ENCODE measurements at regions not wholly inside any gene's neighbourhood (a gene's known extent, or its start where the extent isn't known, plus 50 kb on each side); places are given as distances from the start of the nearest gene placed in this dataset.

DNA sequence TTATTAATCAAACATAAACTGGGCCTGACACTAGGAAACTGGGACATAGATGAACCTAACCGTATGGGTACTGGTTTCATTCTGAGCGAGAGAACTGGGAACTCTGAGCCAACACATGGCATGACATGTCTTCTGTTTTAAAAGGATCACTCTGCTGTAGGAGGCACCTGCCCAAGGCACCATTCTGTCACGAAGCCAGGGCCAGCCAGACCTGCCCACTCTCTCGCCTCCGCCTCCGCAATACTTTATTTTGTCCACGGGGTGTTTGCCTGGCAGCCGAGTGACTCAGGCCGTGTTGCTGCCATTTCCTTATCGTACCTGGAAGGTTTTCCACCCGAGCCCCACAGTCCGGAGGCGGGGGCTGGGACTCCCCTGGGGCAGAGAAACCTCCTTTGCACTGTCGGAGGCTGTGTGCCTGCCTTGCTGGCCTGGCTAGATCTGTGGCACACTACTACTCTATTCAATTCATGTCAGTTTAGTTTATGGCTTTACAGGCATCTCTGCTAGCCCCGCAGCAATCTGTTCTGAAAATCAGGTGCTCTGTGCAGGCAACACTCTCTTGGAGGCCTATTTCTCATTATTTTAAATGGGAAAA lies 120.4 kb upstream of the ACKR3 start:
- H3K27me3 ChIP-seq (replicated peaks in 1 of 2; ENCODE audit: control insufficient read depth in 2 of 2, insufficient read depth in 2 of 2, low read length in 1 of 2) = peaks cover 0 to 2% of the 10 kb centered on the region in 2 experiments; a peak in 2 of 4 replicates
- no peak overlapping the region for H2AFZ ChIP-seq (ENCODE audit: control insufficient read depth, low read depth, low read length)
- no peaks in the 10 kb centered on the region for H3K9me3 ChIP-seq (replicated peaks; ENCODE audit: control insufficient read depth, insufficient read depth, low read length)
- ChIA-PET POLR2A (no interaction called here), SMC1A (ENCODE audit: uncharacterized antibody, unreplicated experiment) (no interaction called here), RAD21 (ENCODE audit: unreplicated experiment) (no interaction called here), CTCF (no interaction called here)
- no peak for ATAC-seq
- no TSS peak for BruUV-seq (replicated peaks)
- H3K79me2 ChIP-seq (ENCODE audit: control insufficient read depth, insufficient read depth, low read length) = no peaks in the 10 kb centered on the region
- no peak overlapping the region for H3K4me2 ChIP-seq (ENCODE audit: control insufficient read depth, insufficient read depth)
- H3K36me3 ChIP-seq (ENCODE audit: control insufficient read depth in 2 of 2, insufficient read depth in 2 of 2, low read length in 1 of 2) = no peaks in the 10 kb centered on the region
- no peak for DNase-seq (ENCODE audit: low read depth, low spot score)
- in situ Hi-C loops (cut with MboI) = no loop called here
- FAIRE-seq = no peak
- intact Hi-C loops (cut with micrococcal nuclease; ENCODE audit: unreplicated experiment) = no loop called here
- H3K4me1 ChIP-seq (ENCODE audit: control insufficient read depth, insufficient read depth, low read length) = no peaks in the 10 kb centered on the region
- no peak overlapping the region for H3K27ac ChIP-seq (ENCODE audit: control insufficient read depth, insufficient read depth)
- H4K20me1 ChIP-seq (ENCODE audit: control insufficient read depth, insufficient read depth) = no peaks in the 10 kb centered on the region
- H3K4me3 ChIP-seq = no peak overlapping the region
- H3K9ac ChIP-seq (ENCODE audit: control insufficient read depth, insufficient read depth, low read length) = no peak overlapping the region
- 32% methylated on average over 15 of the region's 15 CpGs for WGBS (ENCODE audit: insufficient coverage, insufficient replicate concordance, low lambda C conversion rate, missing lambda C conversion rate)
- TF ChIP-seq, protein P1, sequence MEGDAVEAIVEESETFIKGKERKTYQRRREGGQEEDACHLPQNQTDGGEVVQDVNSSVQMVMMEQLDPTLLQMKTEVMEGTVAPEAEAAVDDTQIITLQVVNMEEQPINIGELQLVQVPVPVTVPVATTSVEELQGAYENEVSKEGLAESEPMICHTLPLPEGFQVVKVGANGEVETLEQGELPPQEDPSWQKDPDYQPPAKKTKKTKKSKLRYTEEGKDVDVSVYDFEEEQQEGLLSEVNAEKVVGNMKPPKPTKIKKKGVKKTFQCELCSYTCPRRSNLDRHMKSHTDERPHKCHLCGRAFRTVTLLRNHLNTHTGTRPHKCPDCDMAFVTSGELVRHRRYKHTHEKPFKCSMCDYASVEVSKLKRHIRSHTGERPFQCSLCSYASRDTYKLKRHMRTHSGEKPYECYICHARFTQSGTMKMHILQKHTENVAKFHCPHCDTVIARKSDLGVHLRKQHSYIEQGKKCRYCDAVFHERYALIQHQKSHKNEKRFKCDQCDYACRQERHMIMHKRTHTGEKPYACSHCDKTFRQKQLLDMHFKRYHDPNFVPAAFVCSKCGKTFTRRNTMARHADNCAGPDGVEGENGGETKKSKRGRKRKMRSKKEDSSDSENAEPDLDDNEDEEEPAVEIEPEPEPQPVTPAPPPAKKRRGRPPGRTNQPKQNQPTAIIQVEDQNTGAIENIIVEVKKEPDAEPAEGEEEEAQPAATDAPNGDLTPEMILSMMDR (IDR thresholded peaks at IDR 0.05 in 2 of 3, conservative IDR thresholded peaks at IDR 0.05 in 1 of 3; ENCODE audit: control insufficient read depth in 2 of 3, extremely low read depth in 1 of 3, insufficient read depth in 1 of 3, low read depth in 3 of 3, low read length in 3 of 3) = no peak
- TF ChIP-seq, protein P2, sequence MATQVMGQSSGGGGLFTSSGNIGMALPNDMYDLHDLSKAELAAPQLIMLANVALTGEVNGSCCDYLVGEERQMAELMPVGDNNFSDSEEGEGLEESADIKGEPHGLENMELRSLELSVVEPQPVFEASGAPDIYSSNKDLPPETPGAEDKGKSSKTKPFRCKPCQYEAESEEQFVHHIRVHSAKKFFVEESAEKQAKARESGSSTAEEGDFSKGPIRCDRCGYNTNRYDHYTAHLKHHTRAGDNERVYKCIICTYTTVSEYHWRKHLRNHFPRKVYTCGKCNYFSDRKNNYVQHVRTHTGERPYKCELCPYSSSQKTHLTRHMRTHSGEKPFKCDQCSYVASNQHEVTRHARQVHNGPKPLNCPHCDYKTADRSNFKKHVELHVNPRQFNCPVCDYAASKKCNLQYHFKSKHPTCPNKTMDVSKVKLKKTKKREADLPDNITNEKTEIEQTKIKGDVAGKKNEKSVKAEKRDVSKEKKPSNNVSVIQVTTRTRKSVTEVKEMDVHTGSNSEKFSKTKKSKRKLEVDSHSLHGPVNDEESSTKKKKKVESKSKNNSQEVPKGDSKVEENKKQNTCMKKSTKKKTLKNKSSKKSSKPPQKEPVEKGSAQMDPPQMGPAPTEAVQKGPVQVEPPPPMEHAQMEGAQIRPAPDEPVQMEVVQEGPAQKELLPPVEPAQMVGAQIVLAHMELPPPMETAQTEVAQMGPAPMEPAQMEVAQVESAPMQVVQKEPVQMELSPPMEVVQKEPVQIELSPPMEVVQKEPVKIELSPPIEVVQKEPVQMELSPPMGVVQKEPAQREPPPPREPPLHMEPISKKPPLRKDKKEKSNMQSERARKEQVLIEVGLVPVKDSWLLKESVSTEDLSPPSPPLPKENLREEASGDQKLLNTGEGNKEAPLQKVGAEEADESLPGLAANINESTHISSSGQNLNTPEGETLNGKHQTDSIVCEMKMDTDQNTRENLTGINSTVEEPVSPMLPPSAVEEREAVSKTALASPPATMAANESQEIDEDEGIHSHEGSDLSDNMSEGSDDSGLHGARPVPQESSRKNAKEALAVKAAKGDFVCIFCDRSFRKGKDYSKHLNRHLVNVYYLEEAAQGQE (IDR thresholded peaks at IDR 0.05; ENCODE audit: low read depth, low read length) = no peak
- TF ChIP-seq ZBED1 (IDR thresholded peaks at IDR 0.05; ENCODE audit: borderline replicate concordance) (no peak), ZZZ3 (IDR thresholded peaks at IDR 0.05; ENCODE audit: control insufficient read depth, insufficient read length, low read depth) (no peak), TCF12 (IDR thresholded peaks at IDR 0.05; ENCODE audit: low read depth, low read length) (no peak), WRNIP1 (IDR thresholded peaks at IDR 0.05; ENCODE audit: borderline replicate concordance, low read depth, low read length) (no peak), RBBP5 (conservative IDR thresholded peaks at IDR 0.05) (no peak), FOS (IDR thresholded peaks at IDR 0.05; ENCODE audit: borderline replicate concordance, extremely low read depth, insufficient read length) (no peak), KLF5 (IDR thresholded peaks at IDR 0.05; ENCODE audit: partially characterized antibody) (no peak), LARP7 (IDR thresholded peaks at IDR 0.05) (no peak), MTA3 (IDR thresholded peaks at IDR 0.05; ENCODE audit: borderline replicate concordance, low read length) (no peak), SPI1 (IDR thresholded peaks at IDR 0.05; ENCODE audit: borderline replicate concordance, insufficient read depth, low read depth, low read length) (no peak)
- TF ChIP-seq, protein P3, sequence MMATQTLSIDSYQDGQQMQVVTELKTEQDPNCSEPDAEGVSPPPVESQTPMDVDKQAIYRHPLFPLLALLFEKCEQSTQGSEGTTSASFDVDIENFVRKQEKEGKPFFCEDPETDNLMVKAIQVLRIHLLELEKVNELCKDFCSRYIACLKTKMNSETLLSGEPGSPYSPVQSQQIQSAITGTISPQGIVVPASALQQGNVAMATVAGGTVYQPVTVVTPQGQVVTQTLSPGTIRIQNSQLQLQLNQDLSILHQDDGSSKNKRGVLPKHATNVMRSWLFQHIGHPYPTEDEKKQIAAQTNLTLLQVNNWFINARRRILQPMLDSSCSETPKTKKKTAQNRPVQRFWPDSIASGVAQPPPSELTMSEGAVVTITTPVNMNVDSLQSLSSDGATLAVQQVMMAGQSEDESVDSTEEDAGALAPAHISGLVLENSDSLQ (IDR thresholded peaks at IDR 0.05) = no peak
- TF ChIP-seq, protein P4, sequence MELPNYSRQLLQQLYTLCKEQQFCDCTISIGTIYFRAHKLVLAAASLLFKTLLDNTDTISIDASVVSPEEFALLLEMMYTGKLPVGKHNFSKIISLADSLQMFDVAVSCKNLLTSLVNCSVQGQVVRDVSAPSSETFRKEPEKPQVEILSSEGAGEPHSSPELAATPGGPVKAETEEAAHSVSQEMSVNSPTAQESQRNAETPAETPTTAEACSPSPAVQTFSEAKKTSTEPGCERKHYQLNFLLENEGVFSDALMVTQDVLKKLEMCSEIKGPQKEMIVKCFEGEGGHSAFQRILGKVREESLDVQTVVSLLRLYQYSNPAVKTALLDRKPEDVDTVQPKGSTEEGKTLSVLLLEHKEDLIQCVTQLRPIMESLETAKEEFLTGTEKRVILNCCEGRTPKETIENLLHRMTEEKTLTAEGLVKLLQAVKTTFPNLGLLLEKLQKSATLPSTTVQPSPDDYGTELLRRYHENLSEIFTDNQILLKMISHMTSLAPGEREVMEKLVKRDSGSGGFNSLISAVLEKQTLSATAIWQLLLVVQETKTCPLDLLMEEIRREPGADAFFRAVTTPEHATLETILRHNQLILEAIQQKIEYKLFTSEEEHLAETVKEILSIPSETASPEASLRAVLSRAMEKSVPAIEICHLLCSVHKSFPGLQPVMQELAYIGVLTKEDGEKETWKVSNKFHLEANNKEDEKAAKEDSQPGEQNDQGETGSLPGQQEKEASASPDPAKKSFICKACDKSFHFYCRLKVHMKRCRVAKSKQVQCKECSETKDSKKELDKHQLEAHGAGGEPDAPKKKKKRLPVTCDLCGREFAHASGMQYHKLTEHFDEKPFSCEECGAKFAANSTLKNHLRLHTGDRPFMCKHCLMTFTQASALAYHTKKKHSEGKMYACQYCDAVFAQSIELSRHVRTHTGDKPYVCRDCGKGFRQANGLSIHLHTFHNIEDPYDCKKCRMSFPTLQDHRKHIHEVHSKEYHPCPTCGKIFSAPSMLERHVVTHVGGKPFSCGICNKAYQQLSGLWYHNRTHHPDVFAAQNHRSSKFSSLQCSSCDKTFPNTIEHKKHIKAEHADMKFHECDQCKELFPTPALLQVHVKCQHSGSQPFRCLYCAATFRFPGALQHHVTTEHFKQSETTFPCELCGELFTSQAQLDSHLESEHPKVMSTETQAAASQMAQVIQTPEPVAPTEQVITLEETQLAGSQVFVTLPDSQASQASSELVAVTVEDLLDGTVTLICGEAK (IDR thresholded peaks at IDR 0.05; ENCODE audit: borderline replicate concordance) = no peak
